Dendritic cell treated with granulocyte-macrophage colony-stimulating factor and Interleukin-4, amounts not matched to agents 40 ng/mL and 50 ng/mL, for 4 days (primary cell): ENCODE measurements at regions not wholly inside any gene's neighbourhood (a gene's known extent, or its start where the extent isn't known, plus 50 kb on each side); places are given as distances from the start of the nearest gene placed in this dataset.

Experiments used
- H3K27ac Mint-ChIP-seq: one replicate; pipeline ENCODE4 v1.8.0; 2022; ENCODE audit warnings: mild to moderate bottlenecking, mixed read lengths
- H3K27me3 Mint-ChIP-seq: one replicate; pipeline ENCODE4 v1.8.0; 2022; ENCODE audit warnings: mild to moderate bottlenecking, mixed read lengths
- H3K36me3 Mint-ChIP-seq: one replicate; pipeline ENCODE4 v1.8.0; 2022; ENCODE audit warnings: low read depth, mixed read lengths
- H3K4me1 Mint-ChIP-seq: one replicate; pipeline ENCODE4 v1.8.0; 2022; ENCODE audit warnings: low read depth, mixed read lengths
- H3K4me3 Mint-ChIP-seq: one replicate; pipeline ENCODE4 v1.8.0; 2022; ENCODE audit warnings: mild to moderate bottlenecking, moderate library complexity, mixed read lengths
- H3K9me3 Mint-ChIP-seq: one replicate; pipeline ENCODE4 v1.8.0; 2022; ENCODE audit warnings: mixed read lengths
- intact Hi-C: fragments of 100-400 bp; cut with micrococcal nuclease; formaldehyde crosslinking; loops from one replicate; pipeline ENCODE4 v1.15.0; 2022

- Mint-ChIP-seq H3K36me3 (no peaks in the 10 kb centered on the region), H3K27ac (no peak overlapping the region), H3K4me1 (no peaks in the 10 kb centered on the region), H3K9me3 (peaks cover 8% of the 10 kb centered on the region), H3K4me3 (no peak overlapping the region), H3K27me3 (no peaks in the 10 kb centered on the region)
- intact Hi-C loops: no loop called here
Measured at GRCh38 chr1:4327142-4327541, 327.3 kb upstream of the AJAP1 start.

GRCh38 chr1:4328402-4329071 is 325.9 kb upstream of the AJAP1 start:
- Mint-ChIP-seq H3K27ac (no peak overlapping the region), H3K9me3 (peaks cover 14% of the 10 kb centered on the region), H3K36me3 (no peaks in the 10 kb centered on the region), H3K4me1 (no peaks in the 10 kb centered on the region), H3K27me3 (no peaks in the 10 kb centered on the region), H3K4me3 (no peak overlapping the region)
- intact Hi-C loops: no loop called here

DNA sequence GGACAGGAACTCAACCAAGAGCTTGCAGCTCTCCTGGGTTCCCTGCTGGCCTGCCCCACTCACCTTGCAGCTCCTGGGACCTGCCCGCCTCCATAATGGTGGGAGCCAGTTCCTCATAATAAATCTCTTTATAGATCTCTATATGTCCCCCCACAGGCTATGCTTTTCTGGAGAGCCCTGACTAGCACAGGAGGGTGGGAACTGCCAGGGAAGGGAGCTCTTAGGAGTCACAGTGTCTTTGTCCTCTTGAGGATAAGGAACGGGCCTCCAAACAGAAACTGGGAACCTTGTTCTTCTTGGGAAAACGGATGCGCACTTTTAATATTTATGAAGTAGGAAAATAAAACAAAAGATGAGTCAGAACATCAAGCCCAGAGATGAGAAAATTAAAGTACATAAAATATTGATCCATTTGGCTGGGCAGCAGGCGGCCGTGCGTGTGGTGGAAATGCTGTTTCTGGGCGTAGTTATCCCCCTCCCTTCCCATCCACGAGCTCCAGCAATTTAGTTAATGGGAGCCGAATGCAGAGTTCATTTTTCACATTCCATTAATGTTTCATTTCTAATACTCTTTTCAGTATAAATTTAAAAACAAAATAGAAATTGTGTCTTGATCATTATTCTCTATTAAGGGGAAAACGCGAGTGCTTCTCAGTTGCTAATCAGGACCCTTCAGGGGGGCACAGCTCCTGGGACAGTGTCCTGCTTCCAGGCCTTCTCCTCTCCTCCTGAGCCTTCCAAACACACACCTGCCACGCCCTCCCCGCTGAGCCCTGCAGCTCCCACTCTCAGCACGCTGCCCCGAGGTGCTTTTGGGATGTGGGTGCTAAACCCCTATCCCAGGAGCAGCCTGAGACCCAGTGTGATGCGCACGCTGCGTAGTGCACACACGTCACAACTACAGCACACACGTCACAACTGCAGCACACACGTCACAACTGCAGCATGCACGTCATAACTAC is 323.3 kb upstream of the AJAP1 start:
- intact Hi-C loops: no loop called here
- Mint-ChIP-seq H3K9me3 (peaks cover 23% of the 10 kb centered on the region), H3K27ac (no peak overlapping the region), H3K4me3 (no peak overlapping the region), H3K27me3 (no peaks in the 10 kb centered on the region), H3K36me3 (no peaks in the 10 kb centered on the region), H3K4me1 (no peaks in the 10 kb centered on the region)

DNA sequence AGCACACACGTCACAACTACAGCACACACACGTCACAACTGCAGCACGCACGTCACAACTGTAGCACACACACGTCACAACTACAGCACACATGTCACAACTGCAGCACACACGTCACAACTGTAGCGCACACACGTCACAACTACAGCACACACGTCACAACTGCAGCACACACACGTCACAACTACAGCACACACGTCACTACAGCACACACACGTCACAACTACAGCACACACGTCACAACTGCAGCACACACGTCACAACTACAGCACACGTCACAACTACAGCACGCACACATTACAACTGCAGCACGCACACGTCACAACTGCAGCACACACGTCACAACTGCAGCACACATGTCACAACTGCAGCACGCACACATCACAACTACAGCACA is 322.6 kb upstream of the AJAP1 start:
- Mint-ChIP-seq H3K27ac (no peak overlapping the region), H3K36me3 (no peaks in the 10 kb centered on the region), H3K4me1 (no peaks in the 10 kb centered on the region), H3K9me3 (peaks cover 30% of the 10 kb centered on the region), H3K27me3 (no peaks in the 10 kb centered on the region), H3K4me3 (no peak overlapping the region)
- intact Hi-C loops: no loop called here

GRCh38 chr1:4336507-4336906 is 317.9 kb upstream of the AJAP1 start:
- Mint-ChIP-seq H3K27me3 (no peaks in the 10 kb centered on the region), H3K36me3 (no peaks in the 10 kb centered on the region), H3K9me3 (peaks cover 54% of the 10 kb centered on the region), H3K27ac (no peak overlapping the region), H3K4me1 (no peaks in the 10 kb centered on the region), H3K4me3 (no peak overlapping the region)
- intact Hi-C loops: no loop called here

GRCh38 chr1:4341421-4341820 is 313.0 kb upstream of the AJAP1 start:
- Mint-ChIP-seq H3K9me3 (peaks cover 40% of the 10 kb centered on the region), H3K4me3 (no peak overlapping the region), H3K27ac (no peak overlapping the region), H3K4me1 (no peaks in the 10 kb centered on the region), H3K27me3 (no peaks in the 10 kb centered on the region), H3K36me3 (no peaks in the 10 kb centered on the region)
- intact Hi-C loops: no loop called here

GRCh38 chr1:4344065-4344732 is 310.2 kb upstream of the AJAP1 start:
- Mint-ChIP-seq H3K27me3 (no peaks in the 10 kb centered on the region), H3K9me3 (peaks cover 25% of the 10 kb centered on the region), H3K4me1 (no peaks in the 10 kb centered on the region), H3K4me3 (no peak overlapping the region), H3K27ac (no peak overlapping the region), H3K36me3 (no peaks in the 10 kb centered on the region)
- intact Hi-C loops: no loop called here

DNA sequence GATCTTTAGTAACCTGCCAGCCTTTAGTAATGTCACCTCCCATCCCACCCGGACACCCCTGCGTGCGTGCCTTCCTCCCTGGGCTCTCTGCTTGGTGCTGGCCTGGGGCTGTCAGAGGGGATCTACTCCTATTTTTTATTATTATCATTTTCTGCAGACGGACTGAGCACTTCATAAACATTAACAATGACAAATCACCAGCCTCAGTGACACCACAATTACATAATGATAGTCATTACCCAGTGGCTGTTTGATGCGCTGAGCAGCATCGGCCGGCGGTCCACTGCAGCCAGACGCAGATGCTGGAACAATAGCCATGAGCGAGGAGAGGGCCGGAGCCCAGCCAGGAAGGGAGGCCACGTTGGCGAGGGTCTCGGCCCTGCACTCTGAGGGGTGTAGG is 309.3 kb upstream of the AJAP1 start:
- intact Hi-C loops: no loop called here
- H3K4me3 Mint-ChIP-seq: no peak overlapping the region
- H3K27ac Mint-ChIP-seq: no peak overlapping the region
- peaks cover 16% of the 10 kb centered on the region for H3K9me3 Mint-ChIP-seq
- H3K36me3 Mint-ChIP-seq: no peaks in the 10 kb centered on the region
- H3K27me3 Mint-ChIP-seq: no peaks in the 10 kb centered on the region
- no peaks in the 10 kb centered on the region for H3K4me1 Mint-ChIP-seq

GRCh38 chr1:4346131-4346530 is 308.3 kb upstream of the AJAP1 start:
- Mint-ChIP-seq H3K27me3 (no peaks in the 10 kb centered on the region), H3K4me3 (no peak overlapping the region), H3K9me3 (peaks cover 12% of the 10 kb centered on the region), H3K36me3 (no peaks in the 10 kb centered on the region), H3K4me1 (no peaks in the 10 kb centered on the region), H3K27ac (no peak overlapping the region)
- intact Hi-C loops: no loop called here

- no peak overlapping the region for H3K4me3 Mint-ChIP-seq
Measured at GRCh38 chr1:4351453-4351852, 303.0 kb upstream of the AJAP1 start.

GRCh38 chr1:4353090-4353856 is 301.1 kb upstream of the AJAP1 start:
- Mint-ChIP-seq H3K9me3 (no peaks in the 10 kb centered on the region), H3K27ac (no peak overlapping the region), H3K36me3 (no peaks in the 10 kb centered on the region), H3K4me1 (no peaks in the 10 kb centered on the region), H3K4me3 (no peak overlapping the region), H3K27me3 (no peaks in the 10 kb centered on the region)
- intact Hi-C loops: no loop called here

More at GRCh38 chr1:4351453-4351852, 303.0 kb upstream of the AJAP1 start:
- Mint-ChIP-seq H3K36me3 (no peaks in the 10 kb centered on the region), H3K4me1 (no peaks in the 10 kb centered on the region), H3K27me3 (no peaks in the 10 kb centered on the region), H3K27ac (no peak overlapping the region), H3K9me3 (no peaks in the 10 kb centered on the region)
- intact Hi-C loops: no loop called here

DNA sequence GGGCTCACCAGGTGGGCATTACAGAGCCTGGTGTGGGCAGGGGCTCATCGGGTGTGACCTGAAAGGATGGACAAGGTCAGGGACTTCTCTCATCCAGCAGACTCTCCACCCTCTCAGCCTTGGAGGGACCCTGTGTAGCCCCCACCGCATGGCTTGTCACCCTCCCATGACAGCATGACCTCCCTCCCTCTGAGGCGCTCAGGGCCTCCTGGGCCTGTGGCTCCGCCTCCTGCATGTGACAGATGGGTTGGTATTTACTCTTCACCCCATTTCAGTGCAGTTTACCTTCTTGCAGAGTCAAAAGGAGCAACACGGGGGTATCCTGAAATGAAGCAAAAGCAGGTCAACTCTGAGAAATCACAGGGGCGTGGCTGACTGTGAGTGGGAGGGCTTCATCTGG is 298.6 kb upstream of the AJAP1 start:
- intact Hi-C loops: no loop called here
- no peak overlapping the region for H3K27ac Mint-ChIP-seq
- H3K9me3 Mint-ChIP-seq: no peaks in the 10 kb centered on the region
- H3K4me3 Mint-ChIP-seq: no peak overlapping the region
- no peaks in the 10 kb centered on the region for H3K27me3 Mint-ChIP-seq
- H3K4me1 Mint-ChIP-seq: no peaks in the 10 kb centered on the region
- H3K36me3 Mint-ChIP-seq: no peaks in the 10 kb centered on the region

GRCh38 chr1:4362314-4363044 is 291.9 kb upstream of the AJAP1 start:
- no peak overlapping the region for H3K27ac Mint-ChIP-seq
- no peaks in the 10 kb centered on the region for H3K27me3 Mint-ChIP-seq
- peaks cover 7% of the 10 kb centered on the region for H3K9me3 Mint-ChIP-seq
- H3K36me3 Mint-ChIP-seq: no peaks in the 10 kb centered on the region
- H3K4me3 Mint-ChIP-seq: no peak overlapping the region
- no peaks in the 10 kb centered on the region for H3K4me1 Mint-ChIP-seq
- intact Hi-C loops: no loop called here
